OCI-LY1 (cell line): ENCODE measurements at regions not wholly inside any gene's neighbourhood (a gene's known extent, or its start where the extent isn't known, plus 50 kb on each side); places are given as distances from the start of the nearest gene placed in this dataset.

Experiments used
- CTCF ChIP-seq: fragments of 200-600 bp; sonication (generic), shearing (Covaris generic); IDR thresholded peaks from 2 replicates; pipeline ENCODE4 v1.5.1; 2017; ENCODE audit warnings: mild to moderate bottlenecking, antibody characterized with exemption, low read length, moderate library complexity, mixed read lengths
- EZH2 ChIP-seq: fragments of 200-600 bp; sonication (generic), shearing (Covaris generic); IDR thresholded peaks from 2 replicates; pipeline ENCODE4 v1.8.0; 2017; ENCODE audit warnings: borderline replicate concordance, mixed run types, mild to moderate bottlenecking, antibody characterized with exemption, low read length, moderate library complexity, mixed read lengths

DNA sequence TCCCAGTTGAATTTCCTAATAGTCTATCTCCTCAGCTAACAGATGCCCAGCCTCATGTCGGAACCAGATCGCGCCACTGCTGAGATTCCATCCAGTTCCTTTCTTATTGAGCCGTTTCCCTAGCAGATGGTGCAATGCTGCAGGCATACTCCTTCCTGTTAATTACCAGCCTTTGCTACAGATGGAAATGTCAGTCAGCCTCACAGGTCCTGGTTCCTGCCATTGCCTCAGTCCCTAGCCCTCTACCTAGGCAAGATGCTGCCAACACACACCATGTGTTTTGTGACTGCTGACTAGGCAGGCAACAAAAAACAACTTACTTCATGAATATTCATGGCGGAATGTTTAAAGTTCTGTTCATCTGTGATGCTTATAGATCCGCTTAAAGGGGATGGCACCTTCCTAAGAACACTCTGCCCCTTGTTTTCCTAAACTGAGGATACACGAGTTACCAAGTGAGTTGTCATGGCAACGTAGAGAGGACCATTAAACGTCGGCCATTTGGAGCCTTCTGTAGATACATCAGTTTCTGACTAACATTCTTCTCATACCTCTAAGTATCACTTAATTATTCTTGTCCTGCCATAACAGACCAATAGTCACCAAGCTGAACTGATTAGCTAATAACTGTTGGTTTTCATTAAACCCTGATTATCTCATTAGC, 749.5 kb downstream of the RNF144A start:
- TF ChIP-seq CTCF (no peak), EZH2 (no peak)
